ENCODE measurements at regions not wholly inside any gene's neighbourhood (a gene's known extent, or its start where the extent isn't known, plus 50 kb on each side); places are given as distances from the start of the nearest gene placed in this dataset.

DNA sequence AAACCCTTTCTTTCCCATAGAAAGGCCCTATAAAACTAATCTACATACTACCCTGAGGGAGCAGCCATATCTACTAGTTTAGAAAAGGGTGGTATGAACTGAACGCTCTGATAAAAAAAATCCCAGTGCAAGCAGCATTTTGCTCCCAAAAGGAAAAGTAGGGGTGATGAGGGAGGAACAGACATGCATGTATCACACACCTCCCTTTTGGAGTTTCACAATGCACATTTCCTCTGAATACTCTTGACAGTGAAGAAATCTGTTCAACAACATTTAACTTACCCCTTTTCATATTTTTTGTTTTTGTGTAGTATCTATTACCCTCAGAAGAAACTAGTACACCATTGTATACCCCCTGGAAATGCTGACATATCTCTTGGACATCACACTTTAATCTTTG lies 411.4 kb downstream of the MAT2B start:
- TF ChIP-seq, protein P1, sequence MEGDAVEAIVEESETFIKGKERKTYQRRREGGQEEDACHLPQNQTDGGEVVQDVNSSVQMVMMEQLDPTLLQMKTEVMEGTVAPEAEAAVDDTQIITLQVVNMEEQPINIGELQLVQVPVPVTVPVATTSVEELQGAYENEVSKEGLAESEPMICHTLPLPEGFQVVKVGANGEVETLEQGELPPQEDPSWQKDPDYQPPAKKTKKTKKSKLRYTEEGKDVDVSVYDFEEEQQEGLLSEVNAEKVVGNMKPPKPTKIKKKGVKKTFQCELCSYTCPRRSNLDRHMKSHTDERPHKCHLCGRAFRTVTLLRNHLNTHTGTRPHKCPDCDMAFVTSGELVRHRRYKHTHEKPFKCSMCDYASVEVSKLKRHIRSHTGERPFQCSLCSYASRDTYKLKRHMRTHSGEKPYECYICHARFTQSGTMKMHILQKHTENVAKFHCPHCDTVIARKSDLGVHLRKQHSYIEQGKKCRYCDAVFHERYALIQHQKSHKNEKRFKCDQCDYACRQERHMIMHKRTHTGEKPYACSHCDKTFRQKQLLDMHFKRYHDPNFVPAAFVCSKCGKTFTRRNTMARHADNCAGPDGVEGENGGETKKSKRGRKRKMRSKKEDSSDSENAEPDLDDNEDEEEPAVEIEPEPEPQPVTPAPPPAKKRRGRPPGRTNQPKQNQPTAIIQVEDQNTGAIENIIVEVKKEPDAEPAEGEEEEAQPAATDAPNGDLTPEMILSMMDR (IDR thresholded peaks at IDR 0.05): no peak
- no peak for TF ChIP-seq POLR2A (IDR thresholded peaks at IDR 0.05)
